ENCODE measurements at regions not wholly inside any gene's neighbourhood (a gene's known extent, or its start where the extent isn't known, plus 50 kb on each side); places are given as distances from the start of the nearest gene placed in this dataset.
"Not testable (repeated sequence)": the region's sequence is repeated elsewhere in the genome, so short reads cannot be mapped to it uniquely, and the experiment has no call there.

DNA sequence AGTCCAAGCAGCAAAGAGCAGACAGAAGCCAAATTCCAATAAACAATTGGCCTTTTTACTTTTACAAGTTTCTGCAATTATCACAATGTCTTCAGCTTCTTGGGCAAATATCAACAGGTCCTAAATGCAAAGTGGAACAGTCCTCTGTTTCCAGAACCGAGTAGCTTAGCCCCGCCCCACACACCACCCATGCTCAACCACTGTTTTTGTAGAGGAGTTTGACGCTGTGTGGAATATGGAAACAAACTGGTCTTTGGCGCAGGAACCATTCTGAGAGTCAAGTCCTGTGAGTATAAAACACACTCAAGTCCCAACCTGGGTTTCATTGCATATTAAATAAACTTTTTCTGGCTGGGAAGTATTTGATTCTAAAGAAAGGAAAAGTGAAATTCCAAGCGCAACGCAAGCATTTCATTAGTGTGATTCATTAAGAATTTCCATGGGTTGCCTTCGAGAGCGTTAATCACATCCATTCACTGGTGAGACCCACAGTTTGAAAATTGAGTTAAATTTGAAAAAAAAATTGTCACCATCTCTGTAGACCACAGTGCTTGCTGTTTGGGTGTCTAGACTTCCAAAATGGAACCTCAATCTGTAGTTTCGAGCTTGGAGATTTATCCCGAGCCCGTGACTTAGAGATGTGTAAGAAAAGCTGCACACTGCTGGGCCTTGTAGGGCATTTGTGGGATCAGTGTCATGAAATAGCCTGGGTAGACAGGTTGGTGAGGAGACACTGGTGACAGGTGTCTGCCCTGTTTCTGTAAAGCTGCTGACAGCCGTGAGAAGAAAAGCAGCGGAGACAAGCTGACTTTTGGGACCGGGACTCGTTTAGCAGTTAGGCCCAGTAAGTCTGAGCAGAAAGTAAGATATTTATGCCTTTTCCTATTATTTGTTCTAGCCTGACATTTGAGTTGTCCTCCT, 96.1 kb downstream of the DAD1 start:
- no peak for DNase-seq (ENCODE audit: low read depth)

DNA sequence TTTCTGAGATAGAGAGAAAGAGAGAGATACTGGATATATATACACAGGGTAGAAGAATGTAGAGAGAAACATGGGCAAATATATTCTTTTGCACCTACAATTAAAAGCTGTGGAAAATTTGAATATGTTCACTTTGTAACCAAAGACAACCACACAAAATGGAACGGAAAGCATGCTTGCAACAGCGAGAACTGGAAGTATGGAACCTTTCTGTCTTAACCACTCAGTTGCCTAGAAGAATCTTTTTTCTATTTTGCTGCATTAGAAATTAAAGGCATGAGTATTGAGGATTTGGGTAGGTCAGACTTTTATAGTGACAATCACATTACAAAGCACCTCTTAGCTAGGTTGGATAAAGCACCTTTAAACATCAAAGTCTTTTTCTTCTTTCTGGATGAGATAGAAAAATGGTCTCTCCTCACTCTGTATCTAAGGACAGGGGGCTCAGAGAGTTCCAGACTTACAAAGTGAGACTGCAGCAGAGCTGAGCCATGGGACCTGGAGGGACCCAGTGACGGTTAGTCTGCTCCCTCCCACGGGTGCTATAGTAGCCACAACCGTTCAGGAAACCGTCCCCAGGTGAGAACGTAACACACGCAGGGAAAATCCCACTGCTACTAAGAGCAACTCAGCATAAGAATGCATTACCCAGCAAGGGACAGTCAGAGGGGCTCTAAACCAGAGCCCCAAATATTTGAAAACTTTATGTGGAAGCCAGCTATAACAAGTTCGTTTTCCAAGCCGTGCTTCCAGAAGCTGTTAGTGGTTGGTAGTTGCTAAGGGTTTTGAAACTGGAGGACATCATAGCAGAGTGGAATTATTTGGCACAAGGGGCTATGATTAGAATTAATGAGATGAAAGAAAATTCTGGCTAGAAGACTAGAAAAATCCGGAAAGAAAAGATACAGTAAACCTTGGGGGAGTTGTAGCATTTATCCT, 97.1 kb downstream of the DAD1 start:
- no peak for DNase-seq (ENCODE audit: low read depth)

DNA sequence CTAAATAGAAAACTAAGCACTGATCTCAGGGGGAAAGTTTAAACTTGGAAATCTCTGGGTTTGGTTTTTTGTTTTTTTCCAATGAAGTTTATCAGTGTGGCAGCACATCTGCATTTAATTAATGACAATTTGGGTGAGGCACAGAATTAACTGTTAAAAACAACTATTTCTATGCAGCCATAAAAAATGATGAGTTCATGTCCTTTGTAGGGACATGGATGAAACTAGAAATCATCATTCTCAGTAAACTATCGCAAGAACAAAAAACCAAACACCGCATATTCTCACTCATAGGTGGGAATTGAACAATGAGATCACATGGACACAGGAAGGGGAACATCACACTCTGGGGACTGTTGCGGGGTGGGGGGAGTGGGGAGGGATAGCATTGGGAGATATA, 98.0 kb downstream of the DAD1 start:
- not testable (repeated sequence) for DNase-seq (ENCODE audit: low read depth)

DNA sequence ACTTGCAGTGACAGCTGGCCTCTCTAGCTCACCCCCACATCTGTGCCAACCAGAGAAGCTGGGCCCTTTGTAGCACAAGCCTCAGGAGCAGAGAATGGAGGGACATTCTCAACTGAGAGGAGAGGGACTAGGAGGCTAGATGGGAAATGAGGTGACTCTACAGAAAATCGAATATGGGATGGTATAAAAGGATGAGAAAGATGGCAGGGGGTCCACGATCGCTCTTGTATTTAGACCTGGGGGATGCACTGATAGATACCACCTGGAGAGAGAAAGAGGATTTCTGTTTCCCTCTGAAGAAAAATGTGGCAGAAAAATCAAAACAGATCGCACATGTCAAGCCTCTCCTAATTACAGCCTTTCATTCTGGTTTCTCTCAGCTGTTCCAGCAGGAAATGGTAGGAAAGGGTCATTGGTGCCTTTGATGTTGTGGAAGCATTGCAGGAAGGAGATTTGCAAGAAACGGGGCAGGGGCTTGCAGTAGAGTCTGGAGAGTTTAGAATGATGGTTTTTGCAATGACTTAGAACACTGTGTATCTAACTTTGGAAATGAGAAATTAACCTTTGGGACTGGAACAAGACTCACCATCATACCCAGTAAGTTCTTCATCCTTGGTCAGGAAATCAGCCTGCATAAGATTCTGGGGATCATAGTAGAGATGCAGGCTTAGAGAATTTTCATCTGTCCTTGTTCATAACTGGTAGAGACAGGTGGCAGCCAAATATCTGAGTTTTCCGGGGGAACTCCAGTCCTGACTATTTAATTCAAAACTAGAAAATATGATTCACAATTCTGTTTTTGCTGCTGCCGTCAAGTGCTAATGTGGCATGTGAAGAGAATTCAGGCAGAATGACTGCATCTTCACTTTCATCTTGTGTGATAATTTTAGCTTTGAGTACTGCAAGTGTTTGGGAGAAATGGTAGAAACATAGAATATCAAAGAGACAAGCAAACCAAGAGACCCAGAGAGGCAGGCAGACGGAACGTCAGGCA, 98.8 kb downstream of the DAD1 start:
- DNase-seq (ENCODE audit: low read depth): no peak

DNA sequence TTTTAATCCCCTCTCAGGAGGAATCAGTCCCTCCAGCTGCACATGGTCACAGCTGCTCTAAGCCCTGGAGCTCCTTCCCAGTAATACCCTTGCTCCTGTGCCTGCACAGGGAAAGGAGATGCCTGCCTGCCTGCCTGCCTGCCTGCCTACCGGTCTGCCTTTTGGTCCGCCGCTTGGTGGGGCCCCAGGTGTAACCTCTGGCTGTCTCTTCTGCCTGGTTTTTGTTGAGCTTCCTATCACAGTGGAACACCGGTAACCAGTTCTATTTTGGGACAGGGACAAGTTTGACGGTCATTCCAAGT, 99.8 kb downstream of the DAD1 start:
- no peak for DNase-seq (ENCODE audit: low read depth)

DNA sequence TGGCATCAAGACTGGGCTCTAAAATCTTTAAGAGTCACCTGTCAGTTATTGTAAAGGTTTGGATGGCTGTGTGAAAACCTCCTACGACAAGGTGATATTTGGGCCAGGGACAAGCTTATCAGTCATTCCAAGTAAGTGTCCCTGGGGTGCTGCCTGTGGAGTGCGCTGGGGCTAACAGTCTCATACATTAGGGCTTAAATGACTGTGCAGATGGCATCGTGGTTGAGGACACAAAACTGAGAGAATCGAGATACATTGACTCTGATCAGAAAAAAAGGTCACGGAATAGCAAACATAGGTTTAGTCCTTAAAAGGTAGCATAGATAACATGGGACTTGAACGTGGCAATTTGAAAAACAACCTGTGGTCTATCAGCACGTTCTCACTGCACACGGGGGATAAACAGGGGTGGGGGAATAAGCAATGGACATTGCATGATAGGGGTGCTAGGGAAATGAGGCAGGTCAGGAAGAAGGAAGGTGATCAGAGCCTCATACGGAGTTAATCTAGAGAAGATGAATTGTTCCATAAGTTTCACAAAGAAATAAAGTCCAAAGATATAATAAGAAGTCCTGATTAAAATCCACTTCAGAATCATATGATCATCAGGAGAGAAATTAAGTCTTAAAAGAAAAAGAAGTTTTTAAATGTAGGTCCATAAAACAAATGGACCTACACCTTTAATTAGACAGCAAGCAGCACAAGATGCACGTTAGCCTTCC, 100.3 kb downstream of the DAD1 start:
- DNase-seq (ENCODE audit: low read depth): no peak

DNA sequence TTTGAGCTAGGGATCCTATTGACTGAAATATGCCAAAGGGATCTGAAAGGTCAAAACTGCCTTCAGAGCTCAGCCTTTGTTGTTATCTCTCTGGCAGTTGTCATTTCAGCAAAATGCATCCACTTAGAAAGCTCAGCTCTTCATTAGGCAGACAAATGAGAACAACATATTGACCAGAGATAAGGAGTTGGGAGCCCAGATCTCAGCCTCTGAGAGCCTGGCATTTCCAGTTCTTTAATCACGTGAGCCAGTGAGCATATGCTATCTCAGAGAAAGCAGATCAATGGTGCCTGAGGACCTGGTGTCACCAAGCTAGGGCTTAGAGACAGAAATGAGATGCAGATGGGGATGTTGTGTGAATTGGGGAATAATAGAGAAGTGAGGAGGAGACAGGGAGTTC, 101.1 kb downstream of the DAD1 start:
- DNase-seq (ENCODE audit: low read depth): no peak

DNA sequence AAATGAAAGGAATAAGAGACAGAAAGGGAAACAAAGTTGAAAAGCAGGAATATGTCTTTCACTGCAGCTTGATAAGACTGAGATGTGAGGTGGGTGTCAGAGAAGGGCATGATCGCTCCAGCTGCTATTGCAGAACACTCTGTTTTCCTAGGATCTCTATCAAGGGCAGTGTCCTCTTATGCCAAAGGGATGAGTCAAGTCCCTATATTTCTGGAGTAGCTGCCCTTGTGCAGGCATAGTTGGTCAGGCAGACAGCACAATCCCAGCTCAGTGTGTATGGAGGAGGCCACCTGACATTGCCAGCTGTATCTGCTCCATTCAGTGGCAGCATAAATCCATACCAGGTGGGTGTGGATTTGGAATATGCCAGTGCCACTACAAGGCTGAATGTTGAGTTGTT, 101.6 kb downstream of the DAD1 start:
- DNase-seq (ENCODE audit: low read depth): no peak

DNA sequence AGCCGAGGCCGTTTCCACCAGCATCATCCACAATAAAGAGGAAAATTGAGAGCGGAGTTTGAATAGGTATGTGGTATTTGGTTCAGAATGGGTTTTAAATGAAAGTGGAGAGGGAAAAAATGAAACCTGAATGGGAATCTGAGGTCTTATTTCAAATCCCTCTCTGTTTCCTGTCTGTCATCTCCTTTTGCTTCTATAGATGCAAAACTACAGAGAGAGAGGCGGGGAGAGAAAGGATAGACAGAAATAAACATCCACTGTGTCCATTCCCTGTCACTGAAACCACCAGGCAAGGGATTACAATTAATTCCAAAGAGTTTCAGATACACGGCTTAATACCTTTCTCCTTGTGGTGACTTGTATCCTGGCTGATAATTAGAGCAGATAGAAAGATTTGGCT, 102.3 kb downstream of the DAD1 start:
- no peak for DNase-seq (ENCODE audit: low read depth)

DNA sequence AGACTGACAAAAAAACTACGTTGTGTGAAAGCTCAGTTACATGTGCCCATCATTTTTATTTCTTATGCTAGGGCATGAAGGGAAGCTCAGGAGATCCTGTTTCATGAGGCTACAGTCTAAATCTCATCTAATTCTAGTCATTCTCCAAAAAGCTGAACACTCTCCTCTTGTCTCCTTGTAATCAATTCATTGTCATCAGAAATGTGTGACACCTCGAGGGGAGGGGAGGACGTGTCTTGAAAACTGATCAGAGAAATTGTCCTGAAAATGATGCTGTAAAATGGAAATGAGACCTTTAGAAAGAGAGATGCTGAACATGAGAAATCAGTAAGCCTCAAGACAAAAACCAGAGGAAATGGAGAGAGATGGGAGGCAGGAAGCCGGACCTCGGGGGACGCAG, 103.4 kb downstream of the DAD1 start:
- no peak for DNase-seq (ENCODE audit: low read depth)

DNA sequence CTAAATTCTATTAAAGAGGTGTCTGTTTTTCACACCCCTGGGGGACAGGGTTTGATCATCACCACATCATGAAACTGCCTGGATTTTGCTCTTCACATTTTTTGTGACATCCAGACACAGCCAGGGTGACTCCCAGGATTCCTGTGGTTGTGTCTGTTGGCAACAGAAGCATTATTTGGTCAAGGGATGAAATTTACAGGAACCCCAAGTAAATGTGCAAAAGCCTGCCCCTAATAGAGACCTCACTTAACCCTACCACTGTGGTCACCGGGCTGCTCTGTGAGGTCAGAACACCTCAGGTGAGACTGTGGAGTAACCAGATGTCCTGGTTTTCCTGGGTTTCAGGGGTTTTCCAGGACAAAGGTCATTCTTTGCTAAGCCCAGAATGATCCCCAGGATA, 103.8 kb downstream of the DAD1 start:
- no peak for DNase-seq (ENCODE audit: low read depth)

DNA sequence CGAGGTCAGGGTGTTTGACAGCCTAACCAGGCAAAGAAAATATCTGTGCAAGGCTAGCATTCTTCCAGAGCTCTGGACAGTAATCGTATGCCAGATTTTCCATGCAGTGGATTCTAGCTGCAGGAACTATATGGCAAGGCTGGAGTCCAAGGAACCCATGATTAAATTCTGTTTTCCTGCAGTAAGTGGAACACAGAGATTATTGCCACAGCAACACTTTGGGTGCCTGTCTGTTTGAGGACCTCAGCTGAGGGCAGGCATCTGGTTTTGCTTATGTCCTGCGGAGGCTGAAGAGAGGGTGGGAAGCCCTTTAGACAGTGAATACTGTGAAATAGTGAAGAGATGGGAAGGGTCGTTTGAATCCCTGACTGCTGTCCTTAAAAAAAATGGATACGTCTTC, 104.4 kb downstream of the DAD1 start:
- no peak for DNase-seq (ENCODE audit: low read depth)

DNA sequence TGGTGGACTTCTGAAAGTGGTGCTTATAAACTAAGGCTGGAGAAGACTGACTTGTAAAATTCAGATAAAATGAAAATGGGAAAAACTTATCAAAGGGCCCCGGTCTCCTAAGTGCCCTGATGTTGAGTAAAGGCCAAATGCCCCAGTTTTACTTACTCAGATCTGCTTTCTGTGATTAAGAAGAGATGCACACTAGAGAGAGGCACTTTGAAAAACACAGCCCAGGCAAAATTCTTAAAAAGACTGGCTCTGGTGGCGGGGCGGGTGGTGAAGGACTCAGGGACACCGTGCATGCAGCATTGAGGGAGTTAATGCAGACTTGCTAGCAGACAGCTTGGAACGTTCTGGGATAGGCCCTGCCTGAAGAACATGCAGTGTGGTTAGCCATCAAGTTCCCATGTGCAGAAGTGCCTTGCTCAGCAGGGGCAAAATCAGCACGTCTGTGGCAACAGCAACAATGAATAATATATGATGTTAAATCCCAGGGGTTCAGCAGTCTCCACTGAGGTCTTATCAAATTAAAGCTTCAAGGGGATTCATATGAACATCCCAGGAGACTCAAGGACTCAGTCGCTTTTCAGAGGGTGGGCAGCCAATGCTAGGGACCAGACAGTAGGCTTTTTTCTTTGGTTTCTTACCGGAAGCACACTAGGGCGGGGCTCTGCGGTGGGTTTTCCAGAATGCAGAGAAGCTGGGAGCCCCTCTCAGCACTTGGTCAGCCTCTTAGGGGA, 105.0 kb downstream of the DAD1 start:
- DNase-seq (ENCODE audit: low read depth): no peak

DNA sequence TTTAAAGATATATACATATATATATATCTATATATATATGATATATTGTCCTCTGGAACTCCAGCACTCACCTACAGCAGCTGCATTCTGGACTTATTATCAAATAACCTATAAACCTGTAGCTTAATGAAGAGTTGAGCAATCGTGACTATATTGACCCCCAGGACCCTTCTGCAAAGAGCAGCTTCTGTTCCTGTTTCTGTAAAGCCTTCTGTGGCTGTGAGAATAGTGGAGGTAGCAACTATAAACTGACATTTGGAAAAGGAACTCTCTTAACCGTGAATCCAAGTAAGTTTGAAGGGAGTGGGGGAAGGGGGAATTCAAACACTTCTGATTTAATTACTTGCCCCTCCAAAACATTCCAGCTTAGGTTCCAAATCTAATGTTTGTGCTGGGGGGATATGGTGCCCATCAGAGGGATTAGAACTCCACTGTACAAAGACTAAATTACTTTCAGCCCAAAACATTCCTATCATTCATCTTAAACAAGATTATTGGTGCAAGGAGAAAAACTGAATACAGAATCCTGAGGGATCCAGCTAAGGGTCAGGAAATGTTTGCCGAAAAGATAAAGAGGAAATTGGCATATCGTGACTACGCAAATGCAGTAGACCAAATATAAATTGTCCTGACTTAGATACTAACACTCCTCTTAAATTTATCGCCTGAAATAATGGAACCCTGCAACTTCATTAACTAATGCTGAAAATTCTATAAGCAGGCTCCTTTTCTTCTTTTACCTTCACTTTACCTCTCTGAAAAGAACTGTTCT, 106.1 kb downstream of the DAD1 start:
- no peak for DNase-seq (ENCODE audit: low read depth)

DNA sequence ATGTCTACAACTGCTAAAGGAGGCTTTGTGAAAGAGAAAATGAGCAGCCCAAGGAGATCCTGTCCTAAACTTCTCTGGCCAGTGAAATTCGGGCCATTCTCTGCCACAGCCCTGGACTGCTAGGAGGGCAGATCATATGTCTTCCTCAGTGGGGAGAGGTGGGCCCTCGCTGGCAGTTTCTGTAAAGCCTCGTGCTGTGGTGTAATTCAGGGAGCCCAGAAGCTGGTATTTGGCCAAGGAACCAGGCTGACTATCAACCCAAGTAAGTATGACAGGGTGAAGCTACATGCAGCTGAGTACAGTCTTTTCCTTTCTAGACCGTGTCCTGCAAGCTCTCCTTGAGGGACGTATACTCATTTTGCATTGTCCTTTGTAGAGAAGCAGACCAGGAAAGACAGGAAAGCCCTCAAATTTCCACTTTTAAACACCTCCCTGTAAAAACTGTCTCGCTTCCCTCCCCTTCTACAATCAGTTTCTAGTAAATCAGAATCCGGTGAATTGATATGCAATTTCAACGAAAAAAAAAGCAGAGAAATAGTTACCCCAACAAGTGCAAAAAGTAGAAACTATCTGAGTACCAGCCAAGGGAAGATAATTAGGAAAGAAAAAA, 106.8 kb downstream of the DAD1 start:
- DNase-seq (ENCODE audit: low read depth): no peak

DNA sequence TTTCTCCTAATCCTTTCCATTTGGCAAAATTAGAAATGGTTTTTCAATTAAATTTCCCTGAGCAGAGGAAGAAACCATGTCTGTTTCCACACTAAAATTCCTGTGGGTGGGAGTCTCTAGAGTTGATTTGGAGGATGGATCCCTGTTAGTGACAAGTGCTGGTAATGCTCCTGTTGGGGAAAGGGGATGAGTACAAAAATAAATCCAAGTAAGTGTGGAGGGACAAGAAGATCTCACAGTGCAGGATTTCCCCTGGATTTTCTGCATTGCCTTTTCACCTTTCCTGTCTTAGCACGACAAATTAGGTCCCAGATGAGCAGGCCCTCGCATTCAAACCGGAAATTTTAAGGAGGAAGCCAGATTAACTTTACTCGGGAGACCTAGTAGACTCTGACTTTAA, 107.5 kb downstream of the DAD1 start:
- DNase-seq (ENCODE audit: low read depth): no peak

DNA sequence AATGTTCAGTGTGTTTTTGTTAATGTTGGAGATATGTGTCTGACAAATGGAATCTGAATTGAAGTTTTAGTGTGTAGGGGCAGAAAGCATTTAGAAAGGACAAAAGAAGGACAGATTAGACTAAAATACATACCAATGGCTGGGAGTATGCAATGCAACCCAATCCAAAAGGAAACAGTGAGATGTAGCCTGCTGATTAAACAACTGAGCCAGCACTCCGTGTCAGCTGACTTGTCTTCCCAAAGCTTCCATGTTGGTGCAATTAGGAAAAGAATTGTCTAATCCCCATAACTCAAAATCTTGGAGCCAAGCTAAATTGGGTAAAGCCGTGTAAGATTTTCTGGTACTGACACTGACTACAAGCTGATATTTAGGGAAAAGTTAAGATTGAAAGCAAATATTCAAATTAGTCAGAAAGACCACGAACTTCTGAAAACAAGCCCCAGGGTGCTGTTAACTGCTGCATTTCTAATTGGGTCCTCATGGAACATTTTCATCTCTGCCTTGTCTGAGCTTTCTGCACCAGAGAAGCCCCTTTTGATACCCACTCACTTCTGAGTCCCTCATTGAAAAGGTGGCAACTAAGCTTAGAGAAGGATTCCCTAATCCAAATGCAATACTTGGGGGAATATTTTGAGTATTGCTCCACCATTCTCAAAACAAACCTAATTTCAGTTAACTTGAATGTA, 109.1 kb downstream of the DAD1 start:
- DNase-seq (ENCODE audit: low read depth): no peak

DNA sequence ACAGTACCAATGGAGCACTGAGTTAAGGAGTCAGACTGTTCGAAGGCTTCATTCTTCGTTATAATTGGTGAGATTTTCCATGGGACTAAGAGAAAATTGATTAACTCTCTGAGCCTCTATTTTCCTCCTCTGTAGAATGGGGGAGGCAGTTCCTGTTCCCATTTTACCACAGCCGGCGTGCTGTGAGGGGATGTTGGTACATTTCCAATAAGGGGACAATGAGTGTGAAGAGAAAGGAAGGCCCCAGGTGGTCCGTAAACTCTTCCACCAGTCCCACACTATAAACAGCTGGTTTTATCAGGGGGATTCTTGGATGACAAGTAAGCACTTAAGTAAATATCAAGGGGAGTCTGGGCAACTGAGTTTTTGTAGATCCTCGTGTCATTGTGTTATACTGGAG, 109.9 kb downstream of the DAD1 start:
- no peak for DNase-seq (ENCODE audit: low read depth)

DNA sequence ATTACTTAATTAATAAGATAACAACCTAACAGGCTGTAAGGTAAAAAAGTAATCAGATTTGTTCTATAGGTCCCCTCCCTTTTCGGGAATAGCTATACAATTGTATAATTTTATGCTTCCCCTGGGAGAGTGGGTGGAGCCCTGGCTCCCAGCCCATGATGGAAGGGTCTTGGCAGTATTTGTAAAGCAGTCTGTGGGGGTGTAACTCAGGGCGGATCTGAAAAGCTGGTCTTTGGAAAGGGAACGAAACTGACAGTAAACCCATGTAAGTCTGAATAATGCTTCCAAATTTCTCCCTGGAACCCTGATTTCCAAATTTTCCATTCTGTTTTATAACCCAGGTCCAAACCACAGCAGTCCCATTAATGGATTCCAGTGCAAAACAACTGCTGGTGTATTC, 110.4 kb downstream of the DAD1 start:
- DNase-seq (ENCODE audit: low read depth): no peak
